ENCODE measurements at regions not wholly inside any gene's neighbourhood (a gene's known extent, or its start where the extent isn't known, plus 50 kb on each side); places are given as distances from the start of the nearest gene placed in this dataset.

GRCh38 chr17:70266394-70266793 is 97.1 kb downstream of the KCNJ2 start:
- TF ChIP-seq POLR2AphosphoS5 (IDR thresholded peaks at IDR 0.05; ENCODE audit: low read depth, low read length), result no peak
- TF ChIP-seq POLR2A (IDR thresholded peaks at IDR 0.05; ENCODE audit: low read depth, low read length), result no peak
